Ovary (tissue), 7 donors: ENCODE measurements at regions not wholly inside any gene's neighbourhood (a gene's known extent, or its start where the extent isn't known, plus 50 kb on each side); places are given as distances from the start of the nearest gene placed in this dataset.

Experiments used
- DNase-seq, 5 donors: peaks; one replicate each; pipeline ENCODE4 v3.0.0-alpha.2; 2019 to 2020
- H3K27ac ChIP-seq, 2 donors: fragments of 200-600 bp; one replicate each; pipeline versions ENCODE4 v1.5.1 to v1.8.0; 2019 to 2022
- H3K27me3 ChIP-seq: fragments of 200-600 bp; one replicate; pipeline ENCODE4 v1.8.0; 2022
- H3K36me3 ChIP-seq: fragments of 200-600 bp; sonication (generic); one replicate; pipeline ENCODE4 v1.5.1; 2019
- H3K4me1 ChIP-seq: one replicate; pipeline ENCODE4 v1.8.1; 2013; ENCODE audit warnings: mild to moderate bottlenecking, moderate library complexity; ENCODE audit not compliant: insufficient read depth
- H3K4me3 ChIP-seq: fragments of 200-600 bp; sonication (generic); one replicate; pipeline ENCODE4 v1.5.1; 2017
- H3K9me3 ChIP-seq, 2 donors: fragments of 200-600 bp in 1 of 2; sonication (generic) in 1 of 2; one replicate each; pipeline versions ENCODE4 v1.5.1 to v1.8.1; 2013 to 2019; ENCODE audit warnings: mild to moderate bottlenecking in 1 of 2, moderate library complexity in 1 of 2
- CTCF ChIP-seq, 3 donors: fragments of 450-650 bp in 2 of 3; fragments of 200-600 bp in 1 of 3; IDR thresholded peaks; one replicate each; pipeline versions ENCODE4 v1.5.1 to v1.8.0; 2016 to 2022; ENCODE audit warnings: antibody characterized with exemption in 3 of 3, mild to moderate bottlenecking in 1 of 3
- EP300 ChIP-seq: sonication (generic); formaldehyde crosslinking; IDR thresholded peaks from one replicate; pipeline ENCODE4 v1.6.1; 2017; ENCODE audit warnings: antibody characterized with exemption
- POLR2A ChIP-seq: fragments of 450-650 bp; IDR thresholded peaks from one replicate; pipeline ENCODE4 v1.6.1; 2017; ENCODE audit warnings: antibody characterized with exemption, mild to moderate bottlenecking, moderate library complexity
- WGBS, 3 donors: extraction: QIAGEN DNeasy Blood & Tissue Kit in 1 of 3; methylation state at CpG; one replicate each; pipeline versions ENCODE4 v1.1.5 to v1.1.7; 2013 to 2017; 5-methylcytosine and 5-hydroxymethylcytosine counted together
- intact Hi-C, 4 donors: fragments of 100-400 bp; cut with DNase I; formaldehyde crosslinking; loops; one replicate each; pipeline versions ENCODE4 v1.11.0 to v1.15.1; 2022 to 2023
- donor health status: DM: no; HTN: no; CAD: no; lungs with moderate emphysema.
- donor health status: DM: no; HTN: no; CAD: no.
- donor health status: Bipolar disorder and iron deficiency.
- donor health status: DM: no; HTN: no; CAD: no.
- donor health status: DM: yes; HTN: yes; CAD: no.

- no peaks in the 10 kb centered on the region for H3K4me1 ChIP-seq
- intact Hi-C loops: no loop called here
- TF ChIP-seq CTCF (IDR thresholded peaks at IDR 0.05): no peak
- no peak for TF ChIP-seq EP300
- no peak for TF ChIP-seq POLR2A
- no peak overlapping the region for H3K27ac ChIP-seq
- no peak for DNase-seq
- no peaks in the 10 kb centered on the region for H3K9me3 ChIP-seq
- H3K4me3 ChIP-seq: no peak overlapping the region
- H3K27me3 ChIP-seq: no peaks in the 10 kb centered on the region
- H3K36me3 ChIP-seq: no peaks in the 10 kb centered on the region
- 81 to 94% (median 89%) methylated on average over 1 of the region's 1 CpG for WGBS, 3 donors
Measured at GRCh38 chr4:134787315-134787714, 585.7 kb upstream of the PABPC4L start.

- H3K27ac ChIP-seq: no peak overlapping the region
- no peak for DNase-seq
- intact Hi-C loops: no loop called here
- H3K4me1 ChIP-seq: no peaks in the 10 kb centered on the region
- no peaks in the 10 kb centered on the region for H3K9me3 ChIP-seq
- no peak overlapping the region for H3K4me3 ChIP-seq
- no peaks in the 10 kb centered on the region for H3K27me3 ChIP-seq
- no peak for TF ChIP-seq POLR2A
- no peak for TF ChIP-seq CTCF (IDR thresholded peaks at IDR 0.05)
- TF ChIP-seq EP300: no peak
- 40 to 47% (median 45%) methylated on average over 2 of the region's 2 CpGs for WGBS, 3 donors
- no peaks in the 10 kb centered on the region for H3K36me3 ChIP-seq
Measured at GRCh38 chr4:134780244-134780643, 578.7 kb upstream of the PABPC4L start.

GRCh38 chr4:134777606-134778005 lies 576.0 kb upstream of the PABPC4L start:
- H3K4me3 ChIP-seq: no peak overlapping the region
- intact Hi-C loops: no loop called here
- H3K36me3 ChIP-seq: no peaks in the 10 kb centered on the region
- no peak for DNase-seq
- 6 to 32% (median 28%) methylated on average over 2 of the region's 2 CpGs for WGBS, 3 donors
- H3K27me3 ChIP-seq: no peaks in the 10 kb centered on the region
- TF ChIP-seq POLR2A (no peak), EP300 (no peak), CTCF (IDR thresholded peaks at IDR 0.05) (no peak)
- no peaks in the 10 kb centered on the region for H3K9me3 ChIP-seq
- no peak overlapping the region for H3K27ac ChIP-seq
- no peaks in the 10 kb centered on the region for H3K4me1 ChIP-seq

- TF ChIP-seq POLR2A (no peak), EP300 (no peak), CTCF (IDR thresholded peaks at IDR 0.05) (no peak)
- Histone ChIP-seq H3K27me3 (no peaks in the 10 kb centered on the region), H3K36me3 (no peaks in the 10 kb centered on the region), H3K27ac (no peak overlapping the region), H3K4me3 (no peak overlapping the region), H3K4me1 (no peaks in the 10 kb centered on the region), H3K9me3 (no peaks in the 10 kb centered on the region)
- 83 to 94% (median 93%) methylated on average over 4 of the region's 4 CpGs for WGBS, 3 donors
- intact Hi-C loops: no loop called here
- no peak for DNase-seq
Measured at GRCh38 chr4:134773497-134774000, 572.0 kb upstream of the PABPC4L start.
